ENCODE measurements at regions not wholly inside any gene's neighbourhood (a gene's known extent, or its start where the extent isn't known, plus 50 kb on each side); places are given as distances from the start of the nearest gene placed in this dataset.

DNA sequence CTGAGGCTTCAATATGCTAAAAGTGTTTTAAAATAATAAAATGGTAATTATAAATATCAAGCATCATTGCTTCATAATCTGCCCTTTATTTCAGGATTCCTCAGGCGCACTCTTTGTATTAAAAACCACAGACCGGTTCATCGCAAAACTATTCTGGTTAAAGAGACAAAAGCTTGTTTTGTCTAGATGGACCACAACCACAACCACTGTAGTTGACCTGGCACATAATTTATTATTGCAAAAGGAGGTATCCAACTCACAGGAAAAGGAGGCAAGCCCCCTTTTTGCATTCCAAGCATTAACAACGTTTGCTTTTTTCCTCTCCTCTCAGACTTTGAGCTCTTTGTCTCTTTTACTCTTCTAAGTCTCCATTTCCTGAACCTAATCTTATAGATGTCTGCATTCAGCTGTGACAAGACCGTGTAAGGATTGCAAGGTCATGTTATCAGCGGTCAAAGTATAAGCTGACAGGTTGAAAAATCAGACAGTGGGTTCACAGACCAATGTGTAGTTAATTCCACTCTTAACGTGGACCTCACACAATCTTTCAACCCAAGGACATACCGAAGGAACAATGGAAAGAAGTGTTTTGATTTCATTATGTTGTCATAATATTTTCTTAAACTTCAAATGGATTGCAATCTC, 1057.6 kb downstream of the GALC start:
- TF ChIP-seq MYC (IDR thresholded peaks at IDR 0.05; ENCODE audit: low read depth, low read length) (no peak), POLR2A (IDR thresholded peaks at IDR 0.05; ENCODE audit: extremely low read depth, insufficient read length) (no peak)
- TF ChIP-seq, protein P1, sequence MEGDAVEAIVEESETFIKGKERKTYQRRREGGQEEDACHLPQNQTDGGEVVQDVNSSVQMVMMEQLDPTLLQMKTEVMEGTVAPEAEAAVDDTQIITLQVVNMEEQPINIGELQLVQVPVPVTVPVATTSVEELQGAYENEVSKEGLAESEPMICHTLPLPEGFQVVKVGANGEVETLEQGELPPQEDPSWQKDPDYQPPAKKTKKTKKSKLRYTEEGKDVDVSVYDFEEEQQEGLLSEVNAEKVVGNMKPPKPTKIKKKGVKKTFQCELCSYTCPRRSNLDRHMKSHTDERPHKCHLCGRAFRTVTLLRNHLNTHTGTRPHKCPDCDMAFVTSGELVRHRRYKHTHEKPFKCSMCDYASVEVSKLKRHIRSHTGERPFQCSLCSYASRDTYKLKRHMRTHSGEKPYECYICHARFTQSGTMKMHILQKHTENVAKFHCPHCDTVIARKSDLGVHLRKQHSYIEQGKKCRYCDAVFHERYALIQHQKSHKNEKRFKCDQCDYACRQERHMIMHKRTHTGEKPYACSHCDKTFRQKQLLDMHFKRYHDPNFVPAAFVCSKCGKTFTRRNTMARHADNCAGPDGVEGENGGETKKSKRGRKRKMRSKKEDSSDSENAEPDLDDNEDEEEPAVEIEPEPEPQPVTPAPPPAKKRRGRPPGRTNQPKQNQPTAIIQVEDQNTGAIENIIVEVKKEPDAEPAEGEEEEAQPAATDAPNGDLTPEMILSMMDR (IDR thresholded peaks at IDR 0.05; ENCODE audit: low read depth, low read length), result no peak
- TF ChIP-seq, protein P2, sequence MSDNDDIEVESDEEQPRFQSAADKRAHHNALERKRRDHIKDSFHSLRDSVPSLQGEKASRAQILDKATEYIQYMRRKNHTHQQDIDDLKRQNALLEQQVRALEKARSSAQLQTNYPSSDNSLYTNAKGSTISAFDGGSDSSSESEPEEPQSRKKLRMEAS (IDR thresholded peaks at IDR 0.05; ENCODE audit: low read depth, low read length), result no peak

All from NB4 (cell line).